ENCODE measurements at regions not wholly inside any gene's neighbourhood (a gene's known extent, or its start where the extent isn't known, plus 50 kb on each side); places are given as distances from the start of the nearest gene placed in this dataset.
"Not testable (repeated sequence)": the region's sequence is repeated elsewhere in the genome, so short reads cannot be mapped to it uniquely, and the experiment has no call there.

DNA sequence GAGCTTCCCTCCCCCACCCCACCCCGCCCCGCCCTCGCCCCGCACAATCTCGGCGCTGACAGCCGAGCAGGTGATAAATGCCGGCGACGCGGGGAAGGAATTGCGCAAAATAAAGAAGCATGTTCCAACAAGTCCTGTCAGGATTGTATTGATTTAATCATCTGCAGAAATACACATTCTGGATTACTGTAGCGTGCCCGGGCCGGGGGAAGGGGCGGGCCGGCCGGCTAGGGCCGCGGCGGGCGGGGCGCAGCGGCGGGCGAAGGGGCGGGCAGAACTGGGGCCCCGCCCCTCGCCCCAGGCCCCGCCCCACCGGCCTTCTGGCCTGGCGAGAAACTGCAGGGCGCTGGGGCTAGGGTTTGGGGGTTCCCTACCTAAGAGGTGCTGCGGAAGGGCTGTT lies 88.9 kb upstream of the PAX2 start:
- H3K27me3 ChIP-seq (ENCODE audit: control insufficient read depth in 1 of 2, insufficient read depth in 2 of 2, low read length in 1 of 2): no peaks in the 10 kb centered on the region
- whole genome bisulfite sequencing, 2 donors: 1 to 2% methylated on average over 29 to 34 of the region's 34 CpGs
- no peaks in the 10 kb centered on the region for H3K36me3 ChIP-seq (ENCODE audit: control insufficient read depth in 1 of 2, insufficient read depth in 2 of 2, low read length in 1 of 2)
- no peak overlapping the region for H3K4me3 ChIP-seq (ENCODE audit: low read length in 2 of 2)
- intact Hi-C loops (cut with DNase I): no loop called here
- no peak for DNase-seq
- ATAC-seq (ENCODE audit: low FRiP score): no peak
- H3K4me1 ChIP-seq (ENCODE audit: control insufficient read depth in 1 of 2, insufficient read depth in 2 of 2, low read length in 2 of 2): no peaks in the 10 kb centered on the region
- no peak overlapping the region for H3K27ac ChIP-seq (ENCODE audit: low read depth in 1 of 2, low read length in 2 of 2)
- no peaks in the 10 kb centered on the region for H3K9me3 ChIP-seq (ENCODE audit: control insufficient read depth, low read length)

GRCh38 chr10:100658269-100658668 lies 87.1 kb upstream of the PAX2 start:
- Histone ChIP-seq H3K4me3 (ENCODE audit: low read length in 2 of 2) (no peak overlapping the region), H3K36me3 (ENCODE audit: control insufficient read depth in 1 of 2, insufficient read depth in 2 of 2, low read length in 1 of 2) (no peaks in the 10 kb centered on the region), H3K27ac (ENCODE audit: low read depth in 1 of 2, low read length in 2 of 2) (no peak overlapping the region), H3K4me1 (ENCODE audit: control insufficient read depth in 1 of 2, insufficient read depth in 2 of 2, low read length in 2 of 2) (no peaks in the 10 kb centered on the region), H3K27me3 (ENCODE audit: control insufficient read depth in 1 of 2, insufficient read depth in 2 of 2, low read length in 1 of 2) (no peaks in the 10 kb centered on the region), H3K9me3 (ENCODE audit: control insufficient read depth, low read length) (no peaks in the 10 kb centered on the region)
- intact Hi-C loops (cut with DNase I): no loop called here
- ATAC-seq (ENCODE audit: low FRiP score) (no peak), DNase-seq (no peak)
- 36 to 64% methylated on average over 1 of the region's 1 CpG for WGBS, 2 donors

DNA sequence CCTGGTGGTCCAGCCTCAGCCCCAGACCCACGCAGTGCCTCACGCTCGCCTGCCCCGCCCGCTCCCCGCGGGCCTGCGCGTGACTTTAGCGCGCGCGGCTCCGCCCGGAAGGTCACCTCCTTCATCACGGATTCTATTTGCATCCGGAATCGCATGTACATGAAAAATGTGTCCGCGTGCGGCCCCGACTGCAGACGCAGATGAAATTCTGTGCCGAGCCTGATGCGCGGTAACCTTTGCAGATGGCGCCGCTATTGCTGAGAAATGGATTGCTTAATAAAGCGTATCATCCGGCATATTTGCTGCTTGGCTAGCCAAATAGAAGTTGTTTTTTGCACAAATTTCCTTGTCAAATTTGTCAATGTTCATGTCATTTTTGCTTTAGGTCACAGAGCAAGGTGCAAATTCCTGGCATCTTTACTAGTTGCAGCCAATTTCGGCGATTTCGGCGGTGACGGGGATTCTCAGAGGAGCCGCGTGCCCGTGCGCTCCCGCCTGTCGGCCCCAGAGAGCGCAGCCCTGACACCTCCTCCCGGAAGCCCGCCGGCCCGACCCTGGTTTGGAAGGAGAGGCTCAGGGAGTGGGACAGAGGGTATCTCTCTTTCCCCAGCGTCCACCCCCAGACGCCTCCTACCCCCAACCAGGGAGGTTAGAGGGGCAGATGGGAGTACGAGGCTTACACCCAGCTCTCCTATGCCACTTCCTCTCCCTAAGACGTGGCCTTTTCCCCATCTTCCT lies 85.9 kb upstream of the PAX2 start:
- peak in 1 of 2 donors; percentile 59 for DNase-seq
- intact Hi-C loops (cut with DNase I): no loop called here
- no peaks in the 10 kb centered on the region for H3K27me3 ChIP-seq (ENCODE audit: control insufficient read depth in 1 of 2, insufficient read depth in 2 of 2, low read length in 1 of 2)
- no peak overlapping the region for H3K27ac ChIP-seq (ENCODE audit: low read depth in 1 of 2, low read length in 2 of 2)
- H3K9me3 ChIP-seq (ENCODE audit: control insufficient read depth, low read length): no peaks in the 10 kb centered on the region
- 4% methylated on average over 50 of the region's 50 CpGs for WGBS, 2 donors
- no peaks in the 10 kb centered on the region for H3K36me3 ChIP-seq (ENCODE audit: control insufficient read depth in 1 of 2, insufficient read depth in 2 of 2, low read length in 1 of 2)
- H3K4me3 ChIP-seq (ENCODE audit: low read length in 2 of 2): no peak overlapping the region
- ATAC-seq (ENCODE audit: low FRiP score): no peak
- no peaks in the 10 kb centered on the region for H3K4me1 ChIP-seq (ENCODE audit: control insufficient read depth in 1 of 2, insufficient read depth in 2 of 2, low read length in 2 of 2)

DNA sequence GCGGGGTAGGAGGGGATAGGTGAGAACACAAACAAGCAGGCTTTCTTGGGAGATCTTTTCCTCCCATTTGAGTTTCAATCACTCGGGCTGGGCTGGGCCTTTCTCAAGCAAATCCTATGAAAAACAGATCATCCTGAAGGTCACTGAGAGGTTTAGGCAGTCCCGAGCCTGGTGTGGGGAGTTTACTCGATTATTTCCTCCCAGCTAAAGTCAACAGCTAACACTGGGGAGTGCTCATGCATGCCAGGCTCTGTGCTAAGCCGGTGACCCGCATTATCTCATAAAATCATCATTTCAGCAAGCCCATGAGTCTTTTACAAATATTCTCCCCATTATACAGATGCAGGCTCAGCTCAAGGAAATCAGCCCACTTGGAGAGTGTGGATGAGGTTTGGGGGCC lies 85.0 kb upstream of the PAX2 start:
- no peak overlapping the region for H3K27ac ChIP-seq (ENCODE audit: low read depth in 1 of 2, low read length in 2 of 2)
- intact Hi-C loops (cut with DNase I): no loop called here
- no peak for ATAC-seq (ENCODE audit: low FRiP score)
- no peaks in the 10 kb centered on the region for H3K27me3 ChIP-seq (ENCODE audit: control insufficient read depth in 1 of 2, insufficient read depth in 2 of 2, low read length in 1 of 2)
- H3K4me3 ChIP-seq (ENCODE audit: low read length in 2 of 2): no peak overlapping the region
- H3K4me1 ChIP-seq (ENCODE audit: control insufficient read depth in 1 of 2, insufficient read depth in 2 of 2, low read length in 2 of 2): no peaks in the 10 kb centered on the region
- DNase-seq: no peak
- H3K9me3 ChIP-seq (ENCODE audit: control insufficient read depth, low read length): no peaks in the 10 kb centered on the region
- 25 to 29% methylated on average over 6 of the region's 6 CpGs for WGBS, 2 donors
- H3K36me3 ChIP-seq (ENCODE audit: control insufficient read depth in 1 of 2, insufficient read depth in 2 of 2, low read length in 1 of 2): no peaks in the 10 kb centered on the region

DNA sequence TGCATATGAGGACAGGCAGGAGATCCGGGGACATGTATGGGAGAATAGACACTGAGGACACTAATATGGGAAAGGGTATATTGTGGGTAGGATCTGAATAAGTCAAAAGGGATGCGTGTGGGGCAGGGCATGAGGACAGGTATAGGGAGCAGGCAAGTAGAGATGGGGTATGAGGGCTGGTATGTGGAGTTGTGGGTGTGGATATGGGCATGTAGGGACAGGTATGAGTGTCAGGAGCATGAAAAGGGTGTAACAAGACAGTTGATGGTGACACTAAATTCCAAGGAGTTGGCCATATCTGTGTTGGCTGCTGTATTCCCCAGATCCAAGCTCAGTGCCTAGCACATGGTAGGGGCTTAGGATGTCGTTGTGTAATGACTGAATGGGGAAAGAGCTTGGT lies 84.4 kb upstream of the PAX2 start:
- WGBS, 2 donors: 42 to 61% methylated on average over 2 to 3 of the region's 3 CpGs
- intact Hi-C loops (cut with DNase I): no loop called here
- no peaks in the 10 kb centered on the region for H3K9me3 ChIP-seq (ENCODE audit: control insufficient read depth, low read length)
- no peak overlapping the region for H3K4me3 ChIP-seq (ENCODE audit: low read length in 2 of 2)
- no peaks in the 10 kb centered on the region for H3K4me1 ChIP-seq (ENCODE audit: control insufficient read depth in 1 of 2, insufficient read depth in 2 of 2, low read length in 2 of 2)
- ATAC-seq (ENCODE audit: low FRiP score) (no peak), DNase-seq (no peak)
- H3K27me3 ChIP-seq (ENCODE audit: control insufficient read depth in 1 of 2, insufficient read depth in 2 of 2, low read length in 1 of 2): no peaks in the 10 kb centered on the region
- no peaks in the 10 kb centered on the region for H3K36me3 ChIP-seq (ENCODE audit: control insufficient read depth in 1 of 2, insufficient read depth in 2 of 2, low read length in 1 of 2)
- no peak overlapping the region for H3K27ac ChIP-seq (ENCODE audit: low read depth in 1 of 2, low read length in 2 of 2)

- Histone ChIP-seq H3K27ac (ENCODE audit: low read depth in 1 of 2, low read length in 2 of 2) (no peak overlapping the region), H3K4me3 (ENCODE audit: low read length in 2 of 2) (no peak overlapping the region), H3K36me3 (ENCODE audit: control insufficient read depth in 1 of 2, insufficient read depth in 2 of 2, low read length in 1 of 2) (no peaks in the 10 kb centered on the region), H3K9me3 (ENCODE audit: control insufficient read depth, low read length) (no peaks in the 10 kb centered on the region), H3K27me3 (ENCODE audit: control insufficient read depth in 1 of 2, insufficient read depth in 2 of 2, low read length in 1 of 2) (no peaks in the 10 kb centered on the region), H3K4me1 (ENCODE audit: control insufficient read depth in 1 of 2, insufficient read depth in 2 of 2, low read length in 2 of 2) (no peaks in the 10 kb centered on the region)
- 26 to 27% methylated on average over 13 of the region's 13 CpGs for WGBS, 2 donors
- ATAC-seq (ENCODE audit: low FRiP score) (no peak), DNase-seq (no peak)
- intact Hi-C loops (cut with DNase I): no loop called here
Measured at GRCh38 chr10:100661520-100661919, 83.9 kb upstream of the PAX2 start.

DNA sequence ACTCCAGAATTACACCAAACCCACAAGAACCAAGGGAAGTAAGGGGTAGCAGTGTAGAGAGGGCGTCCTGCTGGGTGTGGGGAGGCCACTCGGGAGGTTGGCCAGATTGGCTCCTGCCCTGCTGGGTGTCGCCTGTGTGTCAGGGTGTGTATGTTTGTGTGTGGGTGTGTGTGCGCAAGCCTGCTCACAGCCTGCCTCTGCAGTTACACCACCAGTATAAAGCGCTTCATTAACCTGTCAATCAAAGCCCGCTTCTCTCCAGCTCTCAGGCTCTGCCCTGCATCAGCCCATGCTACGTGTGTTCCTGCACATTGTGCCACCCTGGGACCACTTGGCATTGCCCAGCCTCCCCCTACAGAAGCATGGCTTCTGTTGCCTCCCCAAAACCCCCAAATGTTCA lies 83.3 kb upstream of the PAX2 start:
- Histone ChIP-seq H3K4me3 (ENCODE audit: low read length in 2 of 2) (no peak overlapping the region), H3K27ac (ENCODE audit: low read depth in 1 of 2, low read length in 2 of 2) (no peak overlapping the region), H3K36me3 (ENCODE audit: control insufficient read depth in 1 of 2, insufficient read depth in 2 of 2, low read length in 1 of 2) (no peaks in the 10 kb centered on the region), H3K9me3 (ENCODE audit: control insufficient read depth, low read length) (no peaks in the 10 kb centered on the region), H3K4me1 (ENCODE audit: control insufficient read depth in 1 of 2, insufficient read depth in 2 of 2, low read length in 2 of 2) (no peaks in the 10 kb centered on the region), H3K27me3 (ENCODE audit: control insufficient read depth in 1 of 2, insufficient read depth in 2 of 2, low read length in 1 of 2) (no peaks in the 10 kb centered on the region)
- ATAC-seq (ENCODE audit: low FRiP score): no peak
- no peak for DNase-seq
- intact Hi-C loops (cut with DNase I): no loop called here
- WGBS, 2 donors: 48 to 54% methylated on average over 7 of the region's 7 CpGs

DNA sequence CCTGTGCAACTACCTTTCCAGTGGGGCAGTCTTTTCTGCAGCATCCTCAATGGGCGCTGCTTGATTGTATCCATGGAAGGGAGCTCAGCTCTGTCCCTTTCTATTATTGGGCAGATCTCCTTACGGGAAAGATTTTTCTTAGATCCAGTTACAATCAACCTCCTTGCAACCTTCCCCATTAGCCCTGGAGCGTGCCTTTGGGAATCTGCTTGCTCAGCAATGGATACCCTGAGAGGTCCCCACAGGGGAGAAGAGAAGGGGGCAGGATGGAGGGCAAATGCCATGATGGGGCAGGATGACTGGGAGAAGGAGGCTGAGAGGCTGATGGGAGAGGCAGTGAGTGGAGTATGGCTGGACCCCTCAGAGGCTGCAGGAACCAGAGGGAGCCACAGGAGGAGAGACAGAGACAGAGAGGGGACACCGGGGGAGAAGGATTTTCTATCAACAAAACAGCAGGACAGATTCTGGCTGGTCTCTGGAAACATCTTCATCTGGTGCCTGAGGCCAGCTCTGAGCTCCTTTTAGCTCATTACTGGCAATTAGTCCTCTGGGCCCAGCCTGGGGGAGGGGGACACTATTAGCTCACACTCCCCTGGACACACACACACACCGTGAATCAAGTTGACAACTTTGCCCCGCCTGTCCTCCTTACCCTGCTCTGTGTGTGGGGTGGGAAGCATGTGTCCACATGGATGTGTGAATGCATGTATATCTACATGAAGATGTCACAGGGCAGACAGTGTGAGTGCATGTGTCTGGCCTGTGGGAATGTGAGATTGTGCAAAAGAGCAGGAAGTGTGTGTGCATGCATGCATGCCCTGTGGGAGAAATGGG lies 80.8 kb upstream of the PAX2 start:
- intact Hi-C loops (cut with DNase I): no loop called here
- Histone ChIP-seq H3K36me3 (ENCODE audit: control insufficient read depth in 1 of 2, insufficient read depth in 2 of 2, low read length in 1 of 2) (no peaks in the 10 kb centered on the region), H3K4me1 (ENCODE audit: control insufficient read depth in 1 of 2, insufficient read depth in 2 of 2, low read length in 2 of 2) (no peaks in the 10 kb centered on the region), H3K27ac (ENCODE audit: low read depth in 1 of 2, low read length in 2 of 2) (no peak overlapping the region), H3K4me3 (ENCODE audit: low read length in 2 of 2) (no peak overlapping the region), H3K27me3 (ENCODE audit: control insufficient read depth in 1 of 2, insufficient read depth in 2 of 2, low read length in 1 of 2) (no peaks in the 10 kb centered on the region), H3K9me3 (ENCODE audit: control insufficient read depth, low read length) (no peaks in the 10 kb centered on the region)
- WGBS, 2 donors: 24 to 30% methylated on average over 6 of the region's 6 CpGs
- no peak for DNase-seq
- no peak for ATAC-seq (ENCODE audit: low FRiP score)

DNA sequence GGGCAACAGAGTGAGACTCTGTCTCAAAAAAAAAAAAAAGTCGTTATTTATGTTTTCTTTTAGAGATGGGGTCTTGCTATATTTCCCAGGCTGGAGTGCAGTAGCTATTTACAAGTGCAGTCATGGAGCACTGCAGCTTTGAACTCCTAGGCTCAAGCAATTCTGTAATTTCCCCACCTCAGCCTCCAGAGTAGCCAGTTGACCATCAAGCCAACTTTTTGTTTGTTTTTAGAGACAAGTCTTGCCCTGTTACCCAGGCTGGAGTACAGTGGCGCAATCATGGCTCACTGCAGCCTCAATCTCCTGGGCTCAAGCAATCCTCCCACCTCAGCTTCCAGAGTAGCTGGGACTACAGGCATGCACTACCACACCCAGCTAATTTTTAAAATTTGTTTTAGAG lies 78.7 kb upstream of the PAX2 start:
- DNase-seq; H3K4me1 ChIP-seq (ENCODE audit: control insufficient read depth in 1 of 2, insufficient read depth in 2 of 2, low read length in 2 of 2); H3K9me3 ChIP-seq (ENCODE audit: control insufficient read depth, low read length); H3K36me3 ChIP-seq (ENCODE audit: control insufficient read depth in 1 of 2, insufficient read depth in 2 of 2, low read length in 1 of 2); H3K27ac ChIP-seq (ENCODE audit: low read depth in 1 of 2, low read length in 2 of 2); intact Hi-C loops (cut with DNase I); ATAC-seq (ENCODE audit: low FRiP score); H3K4me3 ChIP-seq (ENCODE audit: low read length in 2 of 2); H3K27me3 ChIP-seq (ENCODE audit: control insufficient read depth in 1 of 2, insufficient read depth in 2 of 2, low read length in 1 of 2): not testable (repeated sequence)
- WGBS, 2 donors: 77 to 80% methylated on average over 2 of the region's 2 CpGs

Measured in aorta (tissue), 5 donors.